ENCODE measurements at regions not wholly inside any gene's neighbourhood (a gene's known extent, or its start where the extent isn't known, plus 50 kb on each side); places are given as distances from the start of the nearest gene placed in this dataset.

DNA sequence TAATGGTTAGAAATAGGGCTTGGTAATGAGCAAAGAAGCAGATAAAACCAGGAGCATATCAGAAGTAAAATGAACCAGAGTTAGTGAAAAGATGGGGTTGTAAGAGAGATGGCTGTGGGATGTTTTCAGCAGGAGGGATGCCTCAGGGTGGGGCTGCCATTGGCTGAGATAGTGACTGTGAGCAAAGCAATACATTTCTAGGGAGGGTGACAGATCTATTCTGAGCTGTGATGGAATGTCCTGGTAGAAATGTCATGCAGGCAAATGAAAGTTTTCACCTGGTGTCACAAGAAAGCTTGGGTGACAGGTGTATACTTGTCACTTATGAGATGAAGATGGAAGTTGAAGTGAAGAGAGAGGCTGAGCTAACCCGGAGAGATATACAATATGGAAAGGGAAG, 435.9 kb downstream of the TNS3 start:
- DNase-seq: no peak

DNA sequence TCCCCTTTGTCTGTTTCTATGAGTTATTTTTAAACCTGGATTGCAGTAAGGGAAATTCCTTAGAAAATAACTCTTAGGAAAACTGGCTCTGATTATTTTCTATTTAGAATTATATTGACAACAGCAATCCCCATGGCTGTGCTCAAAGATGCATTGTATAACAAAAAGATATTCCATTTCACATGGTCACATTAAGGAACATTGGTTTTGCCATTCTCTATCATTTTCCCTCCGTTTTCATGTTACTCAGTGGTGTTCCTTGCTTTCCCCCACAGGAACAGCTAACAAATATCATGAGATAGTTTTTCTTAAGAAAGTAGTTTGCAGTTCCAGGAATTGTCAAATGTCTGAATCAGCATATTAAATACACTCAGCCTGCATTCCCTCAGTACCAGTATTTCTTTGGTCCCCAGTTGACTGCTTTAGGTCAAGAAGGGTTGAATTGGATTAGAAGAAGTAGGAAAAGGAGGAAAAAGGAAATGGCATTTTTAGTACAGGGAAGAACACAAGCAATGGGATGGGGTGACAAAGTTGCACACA, 436.7 kb downstream of the TNS3 start:
- no peak for DNase-seq

DNA sequence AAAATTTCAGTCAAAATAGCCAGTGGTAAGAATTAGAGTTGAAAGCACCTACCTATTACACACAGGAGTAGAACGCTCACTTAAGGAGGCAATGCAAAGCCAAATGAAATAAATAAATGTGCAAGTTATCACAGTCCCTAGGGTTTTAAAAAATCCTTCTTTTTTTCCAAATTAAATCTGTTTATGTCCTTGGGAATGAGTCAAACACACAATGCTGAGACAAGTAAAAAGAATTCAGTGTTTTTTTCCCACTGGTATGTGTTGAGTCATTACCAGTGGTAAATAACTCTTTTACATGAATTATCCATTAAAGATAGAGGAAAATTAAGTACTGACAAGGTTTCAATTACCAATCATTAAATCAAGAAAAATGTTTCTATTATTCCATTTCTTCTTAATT, 438.6 kb downstream of the TNS3 start:
- DNase-seq: no peak

DNA sequence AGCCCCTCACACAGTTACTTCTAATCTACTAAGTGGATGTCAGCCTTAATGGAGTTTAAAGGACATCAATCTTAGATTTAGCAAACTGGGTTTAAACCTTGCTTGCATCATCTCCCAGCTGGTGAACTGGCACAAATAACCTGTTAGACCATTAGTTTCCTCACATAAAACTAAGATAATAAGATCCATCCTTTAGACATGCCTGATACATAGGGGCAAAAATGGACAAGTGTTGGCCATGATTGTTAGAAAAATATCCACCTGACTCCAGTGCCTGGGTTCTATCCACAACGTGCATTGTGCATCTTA, 439.1 kb downstream of the TNS3 start:
- no peak for DNase-seq

DNA sequence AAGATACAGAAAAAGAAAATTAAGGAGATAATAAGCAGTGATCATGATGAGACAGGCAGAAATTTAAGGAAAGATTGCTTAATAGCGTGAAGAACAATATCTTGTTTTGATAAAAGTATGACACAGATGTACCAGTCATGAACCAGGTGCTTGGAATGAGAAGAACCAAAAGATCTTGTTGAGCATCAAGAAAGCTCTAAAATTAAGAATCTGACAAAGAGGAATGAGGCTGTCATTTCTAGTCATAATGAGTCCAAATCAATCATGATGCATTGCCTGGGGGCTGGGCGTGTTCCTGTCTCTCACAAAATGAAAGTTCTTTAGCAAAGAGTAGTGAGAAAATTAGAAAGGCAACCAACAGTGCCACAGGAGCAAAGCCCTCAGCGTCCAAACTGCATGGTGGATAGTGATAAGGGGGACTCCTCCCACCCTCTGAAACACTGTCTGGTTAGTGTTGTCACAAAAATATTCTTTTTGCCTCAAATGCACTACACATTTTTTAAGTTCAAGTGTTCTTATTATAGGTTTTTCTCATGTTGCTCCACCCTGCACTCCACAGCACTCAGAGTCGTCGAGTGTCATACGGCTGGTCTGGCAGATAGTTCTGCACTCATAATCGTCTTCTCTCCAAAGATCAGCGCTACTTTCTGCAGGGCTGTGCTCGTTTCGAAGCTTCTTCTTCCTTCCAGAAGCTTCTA, 439.6 kb downstream of the TNS3 start:
- DNase-seq: no peak

DNA sequence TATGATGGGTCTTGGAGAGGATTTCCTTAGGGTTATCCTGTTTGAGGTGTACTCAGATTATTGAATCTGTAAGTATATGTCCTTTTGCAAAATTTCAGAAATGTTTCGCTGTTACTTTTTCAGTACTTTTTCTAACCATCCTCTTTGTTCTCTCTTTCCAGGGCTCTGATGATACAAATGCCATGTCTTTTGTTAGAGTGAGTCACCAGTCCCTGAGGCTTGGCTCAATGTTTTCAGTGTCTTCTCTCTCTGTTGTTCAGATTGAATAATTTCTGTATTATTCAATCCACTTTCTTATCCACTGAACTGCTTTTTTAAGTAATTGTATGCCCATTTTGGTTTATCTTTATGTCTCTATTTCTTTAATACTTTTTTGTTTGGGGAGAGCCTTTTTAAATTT, 449.4 kb downstream of the TNS3 start:
- no peak for DNase-seq

DNA sequence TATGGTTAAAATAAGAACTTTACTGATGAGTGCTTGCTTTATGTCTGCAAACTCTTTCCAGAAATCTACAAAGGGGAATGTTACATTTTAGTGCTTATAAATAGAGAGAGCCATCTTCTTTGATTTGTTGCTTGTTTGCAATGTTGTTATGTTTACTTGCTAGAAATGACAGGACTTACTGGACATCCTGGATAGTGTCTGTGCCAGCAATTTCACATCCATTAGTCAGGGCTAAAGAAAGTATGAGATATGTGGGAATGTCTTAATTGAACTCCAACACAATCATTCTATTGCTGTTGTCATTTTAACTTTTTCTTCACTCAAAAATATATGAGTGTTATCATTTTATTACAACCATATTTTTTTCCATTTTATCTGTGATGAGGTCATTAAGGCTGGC, 453.2 kb downstream of the TNS3 start:
- DNase-seq: no peak

DNA sequence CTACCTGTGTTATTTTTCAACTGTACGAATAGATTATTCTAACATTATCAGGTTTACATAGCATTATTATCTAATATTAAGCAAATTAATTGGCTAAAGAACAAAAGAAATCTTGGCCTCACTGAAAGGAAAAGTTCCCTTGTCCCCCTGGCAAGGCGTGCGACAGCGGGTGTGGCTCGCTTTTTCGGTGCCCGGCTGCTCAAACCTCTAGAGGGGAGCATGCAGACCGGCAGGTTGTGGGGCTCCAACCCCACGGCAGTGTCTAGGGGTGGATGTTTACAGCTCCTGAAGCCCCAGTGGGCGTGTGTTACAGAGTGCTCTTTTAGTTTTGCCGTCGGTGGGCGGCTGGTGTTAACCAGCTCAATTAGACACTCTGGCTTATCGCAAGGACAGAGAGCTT, 456.4 kb downstream of the TNS3 start:
- DNase-seq: no peak

DNA sequence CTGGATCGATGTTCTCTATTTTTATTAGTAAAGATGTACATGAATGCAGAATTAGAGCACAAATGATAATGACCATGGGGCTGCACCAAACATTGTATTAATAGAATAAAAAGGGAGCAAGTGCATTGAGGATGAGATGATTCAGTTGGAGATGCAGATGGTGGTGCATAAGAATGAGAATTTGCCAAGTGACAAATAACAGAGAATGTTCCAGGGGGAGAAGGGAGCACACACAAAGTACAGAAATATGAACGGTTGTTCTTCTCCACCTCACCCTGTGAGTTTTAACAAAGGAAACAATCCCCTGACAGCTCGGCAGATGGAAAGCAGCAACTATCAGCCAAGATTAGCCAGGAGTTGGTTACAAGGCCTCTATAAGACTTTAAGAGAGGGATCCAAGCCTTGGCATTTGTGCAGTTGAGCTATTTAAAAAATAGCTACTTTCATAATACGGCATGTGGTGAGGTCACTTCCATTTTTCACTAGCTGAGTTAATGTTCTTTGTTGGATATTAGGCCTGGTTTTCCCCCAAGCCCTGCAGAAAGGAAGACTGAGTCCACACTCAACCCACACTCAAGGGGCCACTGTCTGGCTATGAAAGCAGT, 462.5 kb downstream of the TNS3 start:
- peak in 1 of 4 experiments; percentile 1 for DNase-seq

DNA sequence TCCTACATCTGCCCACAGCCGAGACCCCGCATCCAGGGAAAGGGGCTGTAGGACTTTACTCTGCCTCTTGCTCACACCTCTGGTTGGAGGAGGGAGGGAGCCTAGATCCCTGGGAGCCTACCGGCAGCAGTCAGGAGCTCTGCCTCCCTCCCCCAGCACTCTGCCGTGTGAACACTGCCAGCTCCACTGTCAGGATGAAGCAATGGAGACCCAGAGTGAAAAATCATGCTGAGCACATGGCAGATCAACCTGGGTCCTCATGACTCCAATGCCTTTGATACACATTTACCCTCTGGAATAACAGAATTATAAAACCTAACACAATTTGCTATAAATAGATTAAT, 477.7 kb downstream of the TNS3 start:
- DNase-seq: no peak

DNA sequence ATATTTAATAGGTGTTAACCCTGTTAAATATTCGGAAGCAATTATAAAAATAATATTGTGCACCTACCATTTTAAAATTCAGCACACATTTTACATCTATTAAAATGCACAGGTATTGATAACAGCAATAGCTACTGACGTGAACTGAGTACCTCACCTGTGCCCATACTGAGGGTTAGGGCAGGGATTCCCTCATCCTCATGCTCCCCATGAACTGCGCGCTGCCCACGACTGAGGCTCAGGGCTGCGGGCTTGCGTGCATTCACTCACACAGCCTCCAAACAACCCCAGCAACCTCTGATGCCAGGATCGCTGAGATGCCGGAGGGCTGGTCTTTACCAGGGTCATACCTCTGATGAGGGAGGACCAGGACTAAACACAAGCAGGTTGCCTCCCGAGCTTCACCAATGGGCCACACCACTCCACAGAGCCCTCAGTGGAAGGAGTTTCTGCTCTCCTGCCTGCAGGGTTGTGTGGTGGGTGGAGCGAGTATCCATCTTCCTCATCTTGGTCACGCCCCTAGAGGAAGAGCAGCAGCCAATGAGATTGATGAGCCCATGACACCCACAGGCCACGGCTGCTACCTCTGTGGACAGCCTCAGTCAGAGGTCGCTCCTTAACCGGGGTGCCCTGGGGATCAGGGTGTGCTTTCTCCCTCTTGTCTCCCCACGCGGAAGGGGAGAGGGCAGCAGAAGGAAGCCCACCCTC, 478.3 kb downstream of the TNS3 start:
- peak in 2 of 4 experiments; percentile 6 to 20 for DNase-seq

DNA sequence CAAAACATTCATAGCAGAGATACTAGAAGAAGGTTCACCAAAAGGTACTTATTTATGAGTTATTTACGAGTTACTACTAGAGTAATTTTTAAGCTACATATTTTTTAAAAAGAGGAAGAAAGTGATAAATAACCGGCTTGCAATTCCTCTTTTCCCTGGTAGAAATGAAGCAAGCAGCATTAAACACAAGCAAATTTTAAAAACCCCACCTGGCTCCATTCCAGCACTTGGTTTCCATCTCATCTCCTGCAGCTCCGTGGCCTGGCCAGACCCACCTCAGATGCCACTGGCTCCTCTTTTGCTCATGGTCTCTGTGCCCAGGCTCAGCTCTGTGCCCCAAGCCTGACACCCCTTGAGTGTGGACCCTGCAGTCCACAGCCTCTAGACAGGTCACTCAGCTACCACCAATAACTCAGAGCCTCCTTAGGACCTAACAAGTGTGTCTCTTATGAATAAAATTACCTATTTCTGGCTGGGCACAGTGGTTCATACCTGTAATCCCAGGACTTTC, 479.5 kb downstream of the TNS3 start:
- peak; percentile 59 to 76 (median 68) for DNase-seq

DNA sequence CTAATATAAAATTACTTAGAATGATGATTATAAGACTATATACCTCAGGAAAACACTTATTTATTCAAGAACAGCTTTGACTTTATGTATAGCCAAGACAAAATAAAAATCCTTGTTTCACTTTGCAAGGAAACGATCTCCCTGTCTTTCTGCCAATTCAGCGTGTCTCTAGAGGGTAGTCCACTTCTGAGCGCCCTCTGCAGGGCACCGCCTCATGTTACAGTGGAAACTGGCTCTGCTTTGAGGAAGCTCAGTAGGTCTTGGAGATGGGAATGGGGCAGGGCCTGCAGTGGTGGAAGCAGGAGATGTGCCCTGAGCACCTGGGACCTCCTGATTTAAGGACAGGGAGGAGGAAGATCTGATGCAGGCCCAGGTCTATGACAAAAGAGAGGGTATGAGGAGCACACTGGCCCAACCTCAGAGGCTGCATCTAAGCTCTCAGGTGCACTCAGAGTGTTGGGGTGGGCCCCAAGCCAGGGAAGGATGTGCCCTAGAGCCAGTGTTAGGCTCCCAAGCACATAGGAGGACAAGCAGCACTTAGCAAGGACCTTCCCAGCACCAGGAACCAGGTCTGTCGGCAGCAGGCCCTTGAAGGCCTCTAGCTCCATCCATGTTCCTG, 481.0 kb downstream of the TNS3 start:
- peak; percentile 56 to 78 (median 69) for DNase-seq

DNA sequence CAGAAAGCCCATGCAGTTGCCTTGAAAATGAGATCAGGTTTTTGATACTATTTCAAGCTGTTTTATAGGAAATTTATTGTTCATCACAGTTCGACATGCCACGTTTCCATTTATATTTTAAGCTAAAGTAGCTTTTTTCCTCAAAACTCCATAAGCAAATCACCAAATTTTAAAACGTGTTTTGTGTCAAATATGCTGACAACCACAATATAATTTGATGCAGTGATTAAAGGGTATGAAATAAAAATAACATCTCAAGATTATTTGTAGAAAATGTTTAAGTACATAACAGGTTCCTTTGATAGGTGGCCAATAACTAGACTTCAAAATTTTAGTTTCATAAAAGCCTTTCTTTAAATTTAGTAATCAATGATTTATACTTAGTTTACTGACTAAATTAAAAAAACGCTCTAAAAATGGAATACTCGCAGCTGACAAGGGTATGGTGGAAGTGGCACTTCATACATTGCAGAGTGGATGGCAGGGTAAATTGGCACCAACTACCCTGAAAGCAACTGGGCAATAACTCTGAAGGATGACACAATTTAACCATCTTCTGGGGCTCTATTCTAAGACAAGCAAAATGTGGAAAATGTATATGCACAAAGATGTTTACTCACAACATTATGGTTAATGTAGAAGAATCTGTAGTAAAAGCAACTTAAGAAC, 481.6 kb downstream of the TNS3 start:
- DNase-seq: no peak

DNA sequence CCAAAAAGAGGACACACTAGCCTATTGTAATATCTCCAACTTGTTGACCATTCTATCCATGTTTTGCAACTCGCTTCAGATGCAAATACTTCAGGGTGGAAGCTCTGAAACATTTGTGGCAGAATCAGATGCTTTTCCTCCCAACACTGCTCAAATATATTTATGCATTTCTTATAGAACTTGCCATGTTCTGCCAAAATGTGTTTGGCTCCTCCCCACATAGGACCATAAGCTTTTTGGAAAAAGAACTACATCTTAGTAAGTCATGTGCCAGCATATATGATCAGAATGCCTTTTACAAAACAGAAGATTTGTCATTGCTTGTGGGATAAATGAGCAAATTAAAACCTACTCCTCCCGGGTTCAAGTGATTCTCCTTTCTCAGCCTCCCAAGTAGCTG, 484.5 kb downstream of the TNS3 start:
- DNase-seq: no peak

DNA sequence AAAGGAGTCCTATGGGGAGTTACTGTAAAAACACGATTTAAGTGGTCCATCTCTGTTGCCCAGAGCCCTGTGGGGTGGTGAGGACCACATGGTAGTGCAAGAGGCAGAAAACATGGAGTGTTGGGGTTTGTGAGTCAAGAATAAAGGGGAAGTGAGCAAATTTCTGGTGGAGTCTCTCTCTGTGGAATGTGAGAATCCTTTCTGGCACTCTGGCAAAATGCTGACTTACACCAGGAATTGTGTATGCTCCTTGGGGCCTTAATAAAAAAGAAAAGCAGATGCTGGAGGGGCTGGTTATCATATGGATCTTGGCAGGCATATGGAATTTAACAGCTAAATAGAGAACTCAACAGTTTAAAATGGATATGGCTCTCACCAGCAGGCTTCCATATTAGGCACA, 486.0 kb downstream of the TNS3 start:
- peak in 1 of 4 experiments; percentile 4 for DNase-seq

DNA sequence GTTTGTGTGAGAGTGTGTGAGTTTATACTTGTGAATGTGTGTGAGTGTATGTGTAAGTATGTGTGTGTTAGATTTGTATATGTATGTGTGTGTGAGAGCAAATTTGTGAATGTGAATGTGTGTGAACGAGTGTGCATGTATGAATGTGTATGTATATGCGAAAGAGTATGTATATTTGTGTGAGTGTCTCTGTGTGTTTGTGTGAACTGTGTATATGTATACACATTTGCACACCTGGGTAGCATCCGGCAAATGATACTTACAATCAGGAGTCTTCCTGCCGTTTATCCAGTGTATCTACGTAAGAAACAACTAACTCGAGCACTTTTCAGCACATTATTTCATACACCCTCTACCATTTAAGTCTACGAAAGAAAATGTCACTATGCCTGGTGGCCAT, 487.4 kb downstream of the TNS3 start:
- DNase-seq: no peak

DNA sequence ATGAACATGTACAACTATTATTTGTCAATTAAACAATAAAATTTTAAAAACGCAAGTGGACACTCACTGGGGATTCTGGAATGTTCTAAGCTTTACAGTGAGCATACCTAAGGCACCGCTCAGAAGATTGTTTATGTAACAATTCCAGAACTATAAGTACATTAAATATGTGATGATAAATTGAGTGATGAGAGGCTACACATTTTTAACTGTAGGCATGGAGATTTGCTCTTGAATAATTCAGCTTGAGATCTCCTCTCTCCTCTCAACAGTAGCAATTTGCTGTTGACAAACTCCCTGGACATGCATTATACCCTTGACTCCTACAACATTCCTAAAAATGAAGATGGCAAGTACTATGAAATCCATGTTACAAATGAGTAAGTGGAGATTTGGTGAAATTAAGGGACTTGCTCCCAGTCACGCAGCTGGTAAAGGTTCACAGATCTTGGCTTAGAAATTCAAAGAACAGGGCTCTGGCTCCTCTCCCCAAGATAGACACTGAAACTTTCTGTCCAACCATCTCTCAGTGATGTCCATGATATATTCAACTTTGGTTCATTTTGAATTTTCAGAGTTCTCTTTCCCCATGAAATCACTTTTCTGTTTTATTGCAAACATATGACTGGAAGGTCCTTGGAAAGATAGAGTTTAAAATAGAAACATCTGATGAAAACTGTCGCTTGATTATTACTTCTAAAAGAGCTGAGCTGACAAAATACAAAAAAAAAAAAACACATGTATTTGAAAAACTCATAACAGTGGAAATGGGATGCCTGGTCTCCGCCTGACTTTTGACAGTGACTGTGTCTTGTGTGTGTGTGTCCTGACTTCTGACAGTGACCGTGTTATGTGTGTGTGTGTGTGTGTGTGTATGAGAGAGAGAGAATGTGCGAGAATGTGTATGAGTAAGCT, 488.3 kb downstream of the TNS3 start:
- no peak for DNase-seq

DNA sequence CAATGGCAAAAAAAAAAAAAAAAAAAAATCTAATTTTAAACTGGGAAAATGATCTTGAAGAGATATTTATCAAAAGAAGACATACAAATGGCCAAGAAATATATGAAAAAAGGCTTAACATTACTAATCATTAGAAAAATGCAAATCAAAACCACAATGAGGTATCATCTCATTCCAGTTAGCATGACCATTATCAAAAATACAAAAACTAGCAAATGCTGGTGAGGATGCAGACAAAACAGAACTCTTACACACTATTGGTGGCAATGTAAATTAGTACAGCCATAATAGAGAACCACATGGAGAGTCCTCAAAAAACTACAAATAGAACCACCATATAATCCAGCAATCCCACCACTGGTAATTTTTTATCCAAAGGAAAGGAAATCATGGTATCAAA, 489.6 kb downstream of the TNS3 start:
- DNase-seq: no peak

DNA sequence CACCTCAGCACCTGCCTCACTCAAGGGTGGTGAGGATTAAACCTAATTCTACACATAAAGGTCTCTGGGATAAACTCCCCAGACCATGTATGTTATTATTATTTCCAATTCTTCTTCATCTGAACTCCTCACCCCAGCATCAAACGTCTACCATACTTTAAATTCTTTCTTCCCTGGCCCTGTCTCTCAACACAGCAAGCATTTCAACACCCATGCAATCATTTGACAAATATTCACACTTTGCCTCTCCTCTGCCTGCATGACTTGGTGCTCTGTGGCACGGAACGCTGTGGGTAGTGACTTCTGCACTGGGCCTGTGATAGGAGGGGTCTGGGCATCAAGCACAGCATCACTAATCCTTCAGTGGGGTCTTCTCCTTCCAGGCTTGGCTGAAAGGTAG, 490.8 kb downstream of the TNS3 start:
- no peak for DNase-seq

DNA sequence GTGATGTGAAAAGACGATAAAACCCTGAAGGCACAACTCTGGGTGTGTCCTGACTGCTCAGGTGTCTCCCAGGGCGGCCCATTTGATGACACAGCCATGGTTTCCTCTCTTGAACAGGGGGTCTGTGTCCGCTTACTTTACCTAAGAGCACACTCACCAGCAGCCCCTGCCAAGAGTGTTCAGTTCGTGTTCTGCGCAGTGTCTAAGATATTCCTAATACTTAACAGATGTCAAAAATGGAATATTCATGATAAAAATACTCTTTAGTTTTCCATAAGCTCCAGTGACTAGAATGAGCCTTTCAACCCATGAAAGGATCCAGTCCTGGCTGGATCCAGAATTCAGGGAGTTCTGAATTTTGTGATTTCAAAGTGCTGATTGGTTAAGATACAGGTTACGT, 492.4 kb downstream of the TNS3 start:
- no peak for DNase-seq

DNA sequence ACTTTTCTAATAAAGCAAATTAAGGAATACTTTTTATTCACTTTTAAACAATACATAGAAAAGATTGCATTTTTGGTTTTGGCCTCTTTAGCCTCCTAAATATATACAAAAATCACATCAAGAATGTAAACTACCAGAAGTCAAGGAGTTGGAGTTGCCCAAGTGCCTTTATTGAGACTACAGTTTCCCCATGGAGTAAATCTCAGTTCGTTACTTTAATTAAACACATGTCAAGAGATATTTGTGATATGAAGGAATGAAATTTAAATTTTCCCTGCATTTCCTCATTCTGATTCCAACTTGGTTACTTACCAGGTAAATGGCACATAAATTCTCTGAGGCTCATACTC, 492.9 kb downstream of the TNS3 start:
- DNase-seq: no peak

Data from suppressor macrophage (primary cell).